ENCODE measurements at regions not wholly inside any gene's neighbourhood (a gene's known extent, or its start where the extent isn't known, plus 50 kb on each side); places are given as distances from the start of the nearest gene placed in this dataset.

GRCh38 chr7:136514776-136515175, 353.7 kb upstream of the CHRM2 start:
- no peaks in the 10 kb centered on the region for H3K36me3 ChIP-seq (ENCODE audit: control insufficient read depth, insufficient read depth, low read length)
- POLR2A ChIA-PET: no interaction called here
- TF ChIP-seq CTCF (IDR thresholded peaks at IDR 0.05; ENCODE audit: insufficient read depth, low read depth, low read length): no peak
- no peak for DNase-seq (ENCODE audit: low read depth)
- H3K4me3 ChIP-seq (ENCODE audit: low read depth, low read length): no peak overlapping the region
- no peaks in the 10 kb centered on the region for H3K27me3 ChIP-seq (ENCODE audit: control insufficient read depth, insufficient read depth, low read length)
- CTCF ChIA-PET: no interaction called here

- POLR2A ChIA-PET: no interaction called here
- DNase-seq (ENCODE audit: low read depth): no peak
- H3K27me3 ChIP-seq (ENCODE audit: control insufficient read depth, insufficient read depth, low read length): no peaks in the 10 kb centered on the region
- CTCF ChIA-PET: no interaction called here
- H3K36me3 ChIP-seq (ENCODE audit: control insufficient read depth, insufficient read depth, low read length): no peaks in the 10 kb centered on the region
- no peak overlapping the region for H3K4me3 ChIP-seq (ENCODE audit: low read depth, low read length)
- TF ChIP-seq CTCF (IDR thresholded peaks at IDR 0.05; ENCODE audit: insufficient read depth, low read depth, low read length): no peak
Observed at GRCh38 chr7:136513744-136514143, 354.7 kb upstream of the CHRM2 start.

- no peak for TF ChIP-seq CTCF (IDR thresholded peaks at IDR 0.05; ENCODE audit: insufficient read depth, low read depth, low read length)
- CTCF ChIA-PET: no interaction called here
- POLR2A ChIA-PET: no interaction called here
- H3K4me3 ChIP-seq (ENCODE audit: low read depth, low read length): no peak overlapping the region
- no peaks in the 10 kb centered on the region for H3K36me3 ChIP-seq (ENCODE audit: control insufficient read depth, insufficient read depth, low read length)
- H3K27me3 ChIP-seq (ENCODE audit: control insufficient read depth, insufficient read depth, low read length): no peaks in the 10 kb centered on the region
- DNase-seq (ENCODE audit: low read depth): no peak
Observed at GRCh38 chr7:136509466-136509865, 359.0 kb upstream of the CHRM2 start.

- H3K4me3 ChIP-seq (ENCODE audit: low read depth, low read length): no peak overlapping the region
- CTCF ChIA-PET: interaction anchor here (0.5 kb wide), 1 partner anchor 180 kb away, joined by 3 read pairs; no protein-coding TSS in a partner anchor
- no peak for TF ChIP-seq CTCF (IDR thresholded peaks at IDR 0.05; ENCODE audit: insufficient read depth, low read depth, low read length)
- POLR2A ChIA-PET: no interaction called here
- no peaks in the 10 kb centered on the region for H3K27me3 ChIP-seq (ENCODE audit: control insufficient read depth, insufficient read depth, low read length)
- no peak for DNase-seq (ENCODE audit: low read depth)
- no peaks in the 10 kb centered on the region for H3K36me3 ChIP-seq (ENCODE audit: control insufficient read depth, insufficient read depth, low read length)
Observed at GRCh38 chr7:136502162-136502561, 366.3 kb upstream of the CHRM2 start.

GRCh38 chr7:136501151-136501550, 367.3 kb upstream of the CHRM2 start:
- Histone ChIP-seq H3K4me3 (ENCODE audit: low read depth, low read length) (no peak overlapping the region), H3K36me3 (ENCODE audit: control insufficient read depth, insufficient read depth, low read length) (no peaks in the 10 kb centered on the region), H3K27me3 (ENCODE audit: control insufficient read depth, insufficient read depth, low read length) (no peaks in the 10 kb centered on the region)
- no peak for TF ChIP-seq CTCF (IDR thresholded peaks at IDR 0.05; ENCODE audit: insufficient read depth, low read depth, low read length)
- no peak for DNase-seq (ENCODE audit: low read depth)
- ChIA-PET POLR2A (no interaction called here), CTCF (no interaction called here)

All from BJ (cell line).